ENCODE measurements at regions not wholly inside any gene's neighbourhood (a gene's known extent, or its start where the extent isn't known, plus 50 kb on each side); places are given as distances from the start of the nearest gene placed in this dataset.
"Not testable (repeated sequence)": the region's sequence is repeated elsewhere in the genome, so short reads cannot be mapped to it uniquely, and the experiment has no call there.

DNA sequence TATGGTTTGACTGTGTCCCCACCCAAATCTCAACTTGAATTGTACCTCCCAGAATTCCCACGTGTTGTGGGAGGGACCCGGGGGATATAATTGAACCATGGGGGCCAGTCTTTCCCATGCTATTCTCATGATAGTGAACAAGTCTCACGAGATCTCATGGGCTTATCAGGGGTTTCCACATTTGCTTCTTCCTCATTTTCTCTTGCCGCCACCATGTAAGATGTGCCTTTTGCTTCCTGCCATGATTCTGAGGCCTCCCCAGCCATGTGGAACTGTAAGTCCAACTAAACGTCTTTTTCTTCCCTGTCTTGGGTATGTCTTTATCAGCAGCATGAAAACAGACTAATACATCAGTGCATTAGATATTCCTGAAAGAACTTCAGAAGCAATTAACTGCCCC lies 177.7 kb upstream of the PRSS58 start:
- TF ChIP-seq, protein P1, sequence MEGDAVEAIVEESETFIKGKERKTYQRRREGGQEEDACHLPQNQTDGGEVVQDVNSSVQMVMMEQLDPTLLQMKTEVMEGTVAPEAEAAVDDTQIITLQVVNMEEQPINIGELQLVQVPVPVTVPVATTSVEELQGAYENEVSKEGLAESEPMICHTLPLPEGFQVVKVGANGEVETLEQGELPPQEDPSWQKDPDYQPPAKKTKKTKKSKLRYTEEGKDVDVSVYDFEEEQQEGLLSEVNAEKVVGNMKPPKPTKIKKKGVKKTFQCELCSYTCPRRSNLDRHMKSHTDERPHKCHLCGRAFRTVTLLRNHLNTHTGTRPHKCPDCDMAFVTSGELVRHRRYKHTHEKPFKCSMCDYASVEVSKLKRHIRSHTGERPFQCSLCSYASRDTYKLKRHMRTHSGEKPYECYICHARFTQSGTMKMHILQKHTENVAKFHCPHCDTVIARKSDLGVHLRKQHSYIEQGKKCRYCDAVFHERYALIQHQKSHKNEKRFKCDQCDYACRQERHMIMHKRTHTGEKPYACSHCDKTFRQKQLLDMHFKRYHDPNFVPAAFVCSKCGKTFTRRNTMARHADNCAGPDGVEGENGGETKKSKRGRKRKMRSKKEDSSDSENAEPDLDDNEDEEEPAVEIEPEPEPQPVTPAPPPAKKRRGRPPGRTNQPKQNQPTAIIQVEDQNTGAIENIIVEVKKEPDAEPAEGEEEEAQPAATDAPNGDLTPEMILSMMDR (IDR thresholded peaks at IDR 0.05), result not testable (repeated sequence)
- not testable (repeated sequence) for TF ChIP-seq ZFX (IDR thresholded peaks at IDR 0.05; ENCODE audit: borderline replicate concordance)

All from 22Rv1 (cell line).